NCI-H226 (cell line): ENCODE measurements at regions not wholly inside any gene's neighbourhood (a gene's known extent, or its start where the extent isn't known, plus 50 kb on each side); places are given as distances from the start of the nearest gene placed in this dataset.
"Not testable (repeated sequence)": the region's sequence is repeated elsewhere in the genome, so short reads cannot be mapped to it uniquely, and the experiment has no call there.

ENCODE experiments used
- DNase-seq: peaks from one replicate; pipeline ENCODE4 v3.0.0-alpha.2; 2015

GRCh38 chr9:115495052-115495635 is 377.2 kb upstream of the TNC start:
- DNase-seq: peak; percentile 80

DNA sequence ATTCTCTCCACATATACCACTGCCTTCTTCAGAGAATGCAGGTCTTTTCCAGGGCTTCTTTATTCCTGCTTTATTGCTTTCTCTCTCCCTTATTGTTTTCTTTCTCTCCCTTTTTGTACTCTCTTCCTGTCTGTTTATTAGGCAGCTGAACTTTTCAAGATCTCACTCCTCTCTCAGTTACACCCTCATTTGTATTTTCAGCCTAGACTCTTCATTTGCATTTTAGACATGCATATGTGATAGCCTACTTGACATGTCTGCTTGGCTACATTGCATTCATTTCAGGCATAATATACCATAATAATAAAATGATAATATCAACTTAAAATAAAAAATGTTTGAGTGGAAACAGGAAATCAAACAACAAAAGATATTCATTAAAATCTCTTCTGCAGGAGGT is 377.9 kb upstream of the TNC start:
- no peak for DNase-seq

DNA sequence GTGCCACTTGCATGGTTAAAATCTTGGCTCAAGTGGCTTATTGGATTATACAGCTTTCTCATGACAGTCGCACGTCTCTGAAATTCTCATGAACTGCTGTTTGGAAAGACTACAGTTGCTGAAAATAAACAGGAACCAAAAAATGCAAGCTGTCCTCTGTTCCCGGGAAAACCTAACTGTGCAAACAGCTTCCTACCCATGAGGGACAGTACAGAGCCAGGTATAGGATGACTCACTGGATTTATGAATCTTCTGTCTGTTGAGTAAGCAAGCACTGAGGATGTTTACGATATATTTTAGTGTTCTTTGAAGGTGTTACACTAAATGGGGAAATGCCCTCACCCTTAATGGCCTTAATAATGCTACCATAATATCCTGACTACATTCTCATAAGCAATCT is 380.3 kb upstream of the TNC start:
- no peak for DNase-seq

- no peak for DNase-seq
Observed at GRCh38 chr9:115507148-115507547, 389.2 kb upstream of the TNC start.

DNA sequence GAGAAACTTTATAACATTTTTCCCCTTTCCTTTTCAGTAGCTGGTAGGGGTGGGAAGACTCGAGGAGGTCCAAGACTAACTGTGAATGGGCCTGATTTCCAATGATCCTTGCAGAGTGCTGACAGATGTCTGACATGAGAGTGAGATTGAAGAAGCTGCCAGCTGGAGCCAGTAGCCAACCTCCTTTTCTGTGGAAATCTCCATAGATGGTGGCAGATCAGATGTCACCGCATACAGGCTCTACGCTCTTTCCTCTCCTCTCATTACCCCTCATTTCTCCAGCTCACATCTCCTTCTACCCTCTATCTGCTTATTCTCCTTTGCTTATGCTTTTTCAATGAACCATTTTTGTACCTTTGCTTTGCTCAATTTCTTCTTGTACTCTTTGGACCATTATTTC is 395.2 kb upstream of the TNC start:
- DNase-seq: no peak

GRCh38 chr9:115514454-115514853 is 396.5 kb upstream of the TNC start:
- no peak for DNase-seq

GRCh38 chr9:115517335-115518075 is 399.5 kb upstream of the TNC start:
- DNase-seq: no peak

DNA sequence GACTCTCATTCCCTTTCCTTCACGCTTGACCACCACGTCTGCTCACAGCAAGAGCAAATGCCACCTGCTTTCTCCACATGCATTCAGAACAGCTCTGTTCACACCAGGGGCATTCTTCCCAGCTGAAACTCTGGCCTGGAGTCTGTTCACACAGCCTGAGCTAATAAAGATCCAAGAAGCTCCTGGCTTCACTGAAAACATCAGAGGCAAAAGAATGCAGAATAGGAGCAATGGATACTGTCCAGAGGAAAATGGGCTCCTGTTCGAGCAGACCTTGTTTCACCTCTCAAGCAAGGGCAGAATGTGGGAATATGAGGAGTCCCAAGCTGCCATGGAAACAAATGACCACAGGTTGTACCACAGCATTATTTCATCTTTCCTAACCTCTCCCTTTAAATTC is 402.7 kb upstream of the TNC start:
- DNase-seq: no peak

DNA sequence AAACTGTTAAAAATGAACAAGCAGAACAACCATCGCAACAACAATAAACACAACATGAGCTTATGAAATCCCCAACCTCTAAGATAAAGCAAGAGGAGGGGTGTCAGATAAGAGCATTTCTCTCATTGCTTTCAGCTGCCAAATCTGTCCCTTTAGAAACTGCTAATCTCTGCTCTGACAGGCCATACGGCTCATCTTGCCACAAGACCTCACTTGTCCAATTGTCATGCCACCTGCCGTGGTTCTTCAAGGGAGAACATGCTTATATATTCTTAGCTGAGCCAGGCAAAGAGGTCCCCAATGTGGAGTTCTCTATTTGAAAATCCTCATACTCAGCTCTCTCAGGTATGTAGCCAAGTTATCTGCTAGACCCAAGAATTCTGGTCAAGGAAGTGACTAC is 405.0 kb upstream of the TNC start:
- peak; percentile 3 for DNase-seq

- DNase-seq: peak; percentile 57
Observed at GRCh38 chr9:115524453-115525059, 406.6 kb upstream of the TNC start.

DNA sequence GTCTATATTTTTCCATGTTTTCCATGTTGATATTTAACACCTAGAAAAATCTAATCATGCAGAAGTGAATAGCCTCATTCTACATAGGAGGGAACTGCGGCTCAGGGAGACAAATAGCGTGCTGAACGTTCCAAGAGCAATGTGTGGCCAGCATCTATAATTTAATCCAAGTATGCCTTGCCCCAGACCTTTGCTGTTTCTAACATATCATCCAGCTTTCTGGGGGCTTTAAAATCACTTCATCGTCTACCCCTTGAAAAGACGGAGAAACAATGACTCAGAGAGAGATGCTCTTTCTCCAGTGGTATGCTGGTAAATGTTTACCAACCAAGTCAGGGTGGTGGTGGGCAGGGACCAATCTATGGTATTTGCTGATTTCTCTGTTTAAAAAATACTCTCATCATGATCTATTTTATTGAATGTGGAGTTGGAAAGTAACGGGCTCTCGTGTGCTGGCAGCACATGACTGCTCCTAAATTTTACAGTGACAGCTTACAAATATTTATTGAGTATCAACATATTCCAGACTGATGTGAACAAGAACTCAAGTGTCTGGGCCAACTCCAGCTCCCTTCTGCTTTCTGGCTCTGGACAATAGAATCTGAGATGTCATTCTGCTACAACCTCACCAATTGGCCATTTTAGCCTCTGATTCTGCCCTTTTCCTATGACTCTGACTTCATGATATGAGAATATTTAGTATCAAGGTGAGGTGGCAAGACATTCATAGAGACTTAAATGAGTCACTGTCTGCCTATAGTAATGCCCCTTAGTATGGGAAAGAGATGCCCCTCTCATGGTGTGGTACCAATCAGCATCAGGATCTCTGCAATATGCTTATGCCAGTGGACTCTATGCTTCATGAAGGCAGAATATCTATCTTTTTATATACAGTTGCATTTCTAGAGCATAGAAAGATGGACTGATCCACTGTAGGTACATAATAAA is 407.4 kb upstream of the TNC start:
- no peak for DNase-seq

DNA sequence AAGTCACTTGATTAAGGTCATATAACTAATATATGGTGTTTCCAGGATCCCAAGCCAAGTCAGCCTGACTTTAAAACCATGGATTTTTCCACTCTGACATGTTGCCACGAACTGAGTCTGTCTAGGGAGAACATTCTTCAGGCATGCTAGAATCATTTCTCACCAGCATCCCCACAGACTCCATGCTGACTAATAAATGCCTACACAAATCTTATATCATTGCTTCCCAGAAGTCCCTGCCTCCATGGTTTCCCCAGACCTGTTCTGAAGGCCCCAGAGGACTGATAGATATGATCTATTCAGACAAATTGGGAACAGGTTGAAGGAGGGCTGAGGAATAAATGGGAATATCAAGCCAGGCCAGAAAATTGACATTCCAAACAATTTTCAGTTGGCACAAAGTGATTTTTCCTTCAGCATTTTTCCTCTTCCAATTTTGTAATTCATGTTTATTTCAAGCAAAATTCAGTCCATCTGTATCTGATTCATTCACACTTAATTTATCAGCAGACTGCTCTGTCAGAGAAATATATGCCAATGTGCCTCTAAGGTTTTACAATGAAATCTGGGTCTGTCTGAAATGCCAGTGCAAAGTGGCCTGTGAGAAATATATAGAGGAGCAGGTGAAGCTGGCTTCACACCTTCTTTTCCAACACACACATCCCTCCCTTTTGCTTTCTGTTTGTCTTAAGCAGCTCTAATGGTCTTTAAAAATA is 413.6 kb upstream of the TNC start:
- DNase-seq: peak; percentile 66

DNA sequence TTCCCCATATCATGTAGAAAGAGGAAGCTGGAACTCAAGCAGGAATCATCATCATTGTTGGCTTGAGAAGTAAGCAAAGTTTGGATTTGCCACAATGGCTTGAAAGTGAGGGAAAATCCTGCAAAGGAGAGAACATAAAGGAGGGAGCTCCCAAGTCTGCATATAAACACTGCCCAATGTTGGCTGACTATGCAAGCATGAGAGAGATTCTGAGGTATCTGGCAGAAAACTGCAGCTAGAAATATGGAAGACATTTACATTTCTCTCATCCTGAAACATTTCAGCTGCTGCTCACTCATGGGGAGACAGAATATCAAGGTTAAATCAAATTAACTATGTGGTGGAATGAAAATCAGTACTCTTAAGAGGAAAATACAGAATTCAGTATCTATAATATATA is 415.6 kb upstream of the TNC start:
- no peak for DNase-seq

- no peak for DNase-seq
Observed at GRCh38 chr9:115540091-115540490, 422.1 kb upstream of the TNC start.

DNA sequence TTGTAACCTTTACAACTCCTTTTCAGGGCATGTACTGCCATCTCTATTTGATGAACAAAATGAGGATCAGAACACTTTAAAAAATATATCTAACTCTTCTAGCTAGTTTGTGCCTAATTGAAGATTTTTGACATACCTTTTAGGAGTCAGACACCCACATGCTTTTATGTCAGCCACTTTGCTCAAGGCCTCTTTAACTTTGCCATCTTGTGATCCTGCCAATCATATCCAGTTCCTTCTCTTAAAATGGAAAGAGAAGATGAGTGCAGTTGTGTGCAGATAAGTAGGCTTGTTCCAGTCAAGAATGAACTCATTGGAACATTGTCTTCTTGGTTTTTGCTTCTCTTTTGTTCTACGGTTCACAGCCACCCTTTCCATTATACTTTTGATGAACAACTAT is 425.6 kb upstream of the TNC start:
- DNase-seq: no peak

DNA sequence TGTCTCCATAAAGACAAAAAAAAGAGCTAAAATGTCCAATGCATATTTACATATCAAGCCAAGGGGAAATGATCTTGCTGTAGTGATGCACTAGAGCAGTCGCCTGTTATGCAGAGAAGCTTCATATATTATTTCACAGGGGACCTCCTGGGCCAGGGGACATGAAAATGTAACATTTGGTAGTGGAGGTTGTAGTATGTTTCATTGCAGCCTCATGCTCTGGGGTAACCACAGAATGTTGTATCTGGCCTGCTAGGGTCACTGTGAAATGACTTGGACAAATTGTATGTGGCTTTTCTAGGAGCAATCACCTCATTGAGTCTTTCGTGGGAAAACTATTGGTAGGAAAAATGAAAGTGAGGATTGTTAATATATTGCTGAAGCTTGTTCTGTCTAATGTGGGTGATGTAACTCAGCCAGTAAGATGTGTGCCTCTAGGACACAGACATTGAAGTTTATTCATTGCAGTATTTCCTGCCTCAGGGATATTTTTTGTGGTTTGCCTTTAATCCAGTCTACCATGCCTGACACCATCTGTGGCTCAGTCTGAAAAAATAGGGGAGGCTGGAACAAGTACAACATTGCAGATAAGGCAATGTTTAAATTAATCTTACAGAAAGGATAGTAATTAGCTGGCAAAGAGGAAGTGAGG is 430.8 kb upstream of the TNC start:
- no peak for DNase-seq

GRCh38 chr9:115551396-115551795 is 433.4 kb upstream of the TNC start:
- no peak for DNase-seq

DNA sequence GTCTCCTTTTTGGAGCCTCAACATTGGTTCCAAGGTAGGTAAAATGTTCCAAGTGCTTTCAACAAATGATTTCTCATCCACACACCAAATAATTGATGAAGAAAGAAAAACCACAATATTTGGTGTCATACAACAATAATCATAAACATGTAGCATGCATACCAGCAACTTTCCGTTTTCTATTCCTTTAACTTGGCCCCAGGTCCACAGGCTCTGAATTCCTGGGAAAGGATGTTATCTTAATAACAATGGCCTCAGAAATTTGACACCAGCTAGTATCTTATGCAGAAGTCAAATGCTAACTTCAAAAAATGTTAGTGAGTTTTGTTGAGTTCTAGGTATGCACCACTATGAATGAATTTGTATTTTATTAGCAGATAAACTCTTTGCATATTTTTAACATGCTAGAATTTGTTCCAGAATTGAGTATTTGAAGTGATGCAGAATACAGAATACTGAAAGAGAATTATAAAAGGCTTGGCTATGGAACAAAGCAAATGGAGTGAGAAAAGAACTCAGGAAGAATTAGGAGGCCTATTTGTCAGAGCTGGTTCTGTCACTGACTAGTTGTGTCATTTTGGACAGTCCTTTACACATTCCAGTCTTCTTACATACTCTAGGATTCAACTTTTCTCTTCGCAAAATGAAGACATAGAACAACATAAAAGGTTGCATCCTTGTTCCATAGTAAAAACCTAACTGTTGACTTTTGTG is 435.3 kb upstream of the TNC start:
- no peak for DNase-seq

- no peak for DNase-seq
Observed at GRCh38 chr9:115556432-115556831, 438.5 kb upstream of the TNC start.

- no peak for DNase-seq
Observed at GRCh38 chr9:115575147-115575546, 457.2 kb upstream of the TNC start.

- DNase-seq: not testable (repeated sequence)
Observed at GRCh38 chr9:115585458-115585857, 467.5 kb upstream of the TNC start.
